ENCODE measurements at regions not wholly inside any gene's neighbourhood (a gene's known extent, or its start where the extent isn't known, plus 50 kb on each side); places are given as distances from the start of the nearest gene placed in this dataset.

DNA sequence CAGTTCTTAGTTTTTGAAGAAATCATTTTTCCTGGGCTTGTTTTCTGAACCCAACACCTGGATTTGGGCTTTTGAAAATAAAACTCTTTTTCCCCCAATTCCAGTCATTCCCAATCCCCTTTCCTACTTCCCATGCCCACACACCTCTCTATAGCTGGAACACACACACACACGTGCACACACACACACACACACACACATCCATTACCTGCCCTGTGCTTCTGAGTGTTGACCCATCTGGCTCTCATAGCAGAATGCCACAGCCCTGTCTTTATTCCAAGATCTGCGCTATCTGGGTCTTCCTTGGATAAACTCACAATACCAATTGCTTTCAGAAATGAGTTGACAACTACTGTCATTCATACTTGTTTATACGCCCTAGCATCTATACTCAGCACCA lies 54.9 kb upstream of the C4orf54 start:
- H3K4me3 Mint-ChIP-seq = no peak overlapping the region
- no peaks in the 10 kb centered on the region for H3K4me1 Mint-ChIP-seq
- intact Hi-C loops (cut with micrococcal nuclease) = no loop called here
- no peak overlapping the region for H3K27ac ChIP-seq (ENCODE audit: low read depth, low read length)
- H3K4me3 ChIP-seq (ENCODE audit: low read length in 2 of 2) = no peak overlapping the region
- H3K9me3 ChIP-seq (ENCODE audit: control insufficient read depth in 1 of 2, low read length in 2 of 2) = no peaks in the 10 kb centered on the region
- ChIA-PET CTCF (ENCODE audit: partially characterized antibody) (no interaction called here), POLR2A (ENCODE audit: partially characterized antibody) (no interaction called here)
- peaks cover 0 to 2% (median 0%) of the 10 kb centered on the region in 8 donors for H3K9me3 Mint-ChIP-seq
- H3K36me3 ChIP-seq (ENCODE audit: insufficient read depth, low read length) = no peaks in the 10 kb centered on the region
- DNase-seq = no peak
- H3K27me3 Mint-ChIP-seq = no peaks in the 10 kb centered on the region
- no peaks in the 10 kb centered on the region for H3K36me3 Mint-ChIP-seq
- H3K27ac Mint-ChIP-seq = no peak overlapping the region
- H3K27me3 ChIP-seq (ENCODE audit: insufficient read depth, low read length) = no peaks in the 10 kb centered on the region
- H3K4me1 ChIP-seq (ENCODE audit: insufficient read depth, low read length) = no peaks in the 10 kb centered on the region

DNA sequence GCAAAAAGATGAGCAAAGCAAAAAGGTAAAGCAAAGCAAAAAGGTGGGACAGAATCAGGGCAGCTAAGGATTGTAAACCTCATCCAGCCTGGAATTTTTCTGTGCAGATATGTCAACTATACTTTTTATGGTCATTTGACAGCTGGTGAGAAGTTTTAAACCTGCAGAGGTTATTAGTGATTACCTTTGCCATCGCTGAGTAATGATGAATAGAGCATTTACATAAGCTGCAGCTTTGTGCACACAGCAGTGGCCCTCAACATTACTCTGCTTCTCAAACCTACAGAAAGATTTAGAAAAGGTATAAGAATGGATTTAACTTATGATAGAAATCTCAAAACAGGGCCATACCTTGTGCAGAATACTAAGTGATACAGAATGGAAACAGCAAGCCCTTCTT lies 54.5 kb upstream of the C4orf54 start:
- Histone ChIP-seq H3K4me1 (ENCODE audit: insufficient read depth, low read length) (no peaks in the 10 kb centered on the region), H3K27ac (ENCODE audit: low read depth, low read length) (no peak overlapping the region), H3K27me3 (ENCODE audit: insufficient read depth, low read length) (no peaks in the 10 kb centered on the region), H3K36me3 (ENCODE audit: insufficient read depth, low read length) (no peaks in the 10 kb centered on the region), H3K4me3 (ENCODE audit: low read length in 2 of 2) (no peak overlapping the region), H3K9me3 (ENCODE audit: control insufficient read depth in 1 of 2, low read length in 2 of 2) (no peaks in the 10 kb centered on the region)
- no peaks in the 10 kb centered on the region for H3K27me3 Mint-ChIP-seq
- no peak overlapping the region for H3K4me3 Mint-ChIP-seq
- H3K27ac Mint-ChIP-seq = no peak overlapping the region
- no peaks in the 10 kb centered on the region for H3K4me1 Mint-ChIP-seq
- ChIA-PET POLR2A (ENCODE audit: partially characterized antibody) (no interaction called here), CTCF (ENCODE audit: partially characterized antibody) (interaction anchor here (1.6 kb wide), 1 partner anchor 8 kb away, joined by 6 read pairs; no protein-coding TSS in a partner anchor)
- H3K9me3 Mint-ChIP-seq = peaks cover 0 to 2% (median 0%) of the 10 kb centered on the region in 8 donors
- H3K36me3 Mint-ChIP-seq = no peaks in the 10 kb centered on the region
- intact Hi-C loops (cut with micrococcal nuclease) = no loop called here
- no peak for DNase-seq

DNA sequence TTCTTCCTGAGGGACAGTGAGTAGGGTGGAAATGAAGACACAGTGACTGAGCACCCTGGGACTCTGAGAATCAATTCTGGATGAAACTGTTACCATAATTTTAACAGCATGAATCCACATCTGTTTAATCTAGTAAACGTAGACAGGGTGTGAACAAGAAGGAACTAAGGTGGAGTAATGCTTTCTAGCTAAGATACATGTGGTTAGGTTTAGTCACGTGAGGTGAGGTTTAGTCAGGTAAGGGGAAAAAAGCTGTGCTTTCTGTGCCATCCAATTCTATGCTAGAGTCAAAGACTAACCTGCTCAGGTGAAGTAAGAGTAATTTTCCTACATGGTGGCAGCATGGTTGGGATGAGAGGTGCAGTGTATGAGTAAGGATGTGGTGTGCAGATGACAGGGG lies 54.0 kb upstream of the C4orf54 start:
- H3K27ac ChIP-seq (ENCODE audit: low read depth, low read length) = no peak overlapping the region
- no peaks in the 10 kb centered on the region for H3K9me3 ChIP-seq (ENCODE audit: control insufficient read depth in 1 of 2, low read length in 2 of 2)
- H3K36me3 ChIP-seq (ENCODE audit: insufficient read depth, low read length) = no peaks in the 10 kb centered on the region
- Mint-ChIP-seq H3K4me1 (no peaks in the 10 kb centered on the region), H3K9me3 (peaks cover 0 to 2% (median 0%) of the 10 kb centered on the region in 8 donors), H3K4me3 (no peak overlapping the region), H3K27ac (no peak overlapping the region), H3K36me3 (no peaks in the 10 kb centered on the region), H3K27me3 (no peaks in the 10 kb centered on the region)
- ChIA-PET CTCF (ENCODE audit: partially characterized antibody) (interaction anchor here (1.0 to 1.6 kb wide), 2 partner anchors 8 to 10 kb away, joined by 3 to 6 read pairs; no protein-coding TSS in a partner anchor), POLR2A (ENCODE audit: partially characterized antibody) (no interaction called here)
- H3K27me3 ChIP-seq (ENCODE audit: insufficient read depth, low read length) = no peaks in the 10 kb centered on the region
- DNase-seq = no peak
- intact Hi-C loops (cut with micrococcal nuclease) = no loop called here
- no peak overlapping the region for H3K4me3 ChIP-seq (ENCODE audit: low read length in 2 of 2)
- H3K4me1 ChIP-seq (ENCODE audit: insufficient read depth, low read length) = no peaks in the 10 kb centered on the region

GRCh38 chr4:99710681-99711345 lies 53.2 kb upstream of the C4orf54 start:
- CTCF ChIA-PET (ENCODE audit: partially characterized antibody) = interaction anchor here (1.0 to 1.6 kb wide), 2 partner anchors 9 to 11 kb away, joined by 3 to 6 read pairs; no protein-coding TSS in a partner anchor
- H3K27ac Mint-ChIP-seq = no peak overlapping the region

DNA sequence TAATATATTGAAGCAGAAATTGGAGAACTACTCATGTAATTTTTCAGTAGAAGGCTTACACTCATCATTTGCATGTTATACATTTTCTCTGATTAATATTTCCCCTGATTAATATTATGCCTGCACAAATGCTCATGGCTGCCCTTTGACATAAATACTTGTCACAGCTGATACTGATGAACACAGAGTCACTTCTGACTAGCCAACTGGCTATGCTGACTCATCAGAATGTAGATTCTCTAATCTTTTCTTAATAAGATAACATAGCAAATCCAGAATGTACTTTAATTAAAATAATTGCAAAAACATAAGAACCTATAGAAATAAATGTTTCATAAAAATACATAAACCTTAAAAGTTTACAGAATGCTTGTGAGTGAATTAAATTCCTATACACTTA lies 52.4 kb upstream of the C4orf54 start:
- Mint-ChIP-seq H3K9me3 (peaks cover 0 to 2% (median 0%) of the 10 kb centered on the region in 8 donors), H3K4me3 (no peak overlapping the region), H3K27ac (no peak overlapping the region), H3K4me1 (no peaks in the 10 kb centered on the region), H3K27me3 (peaks cover 0 to 5% of the 10 kb centered on the region in 2 donors), H3K36me3 (no peaks in the 10 kb centered on the region)
- no peaks in the 10 kb centered on the region for H3K27me3 ChIP-seq (ENCODE audit: insufficient read depth, low read length)
- H3K4me1 ChIP-seq (ENCODE audit: insufficient read depth, low read length) = no peaks in the 10 kb centered on the region
- intact Hi-C loops (cut with micrococcal nuclease) = no loop called here
- POLR2A ChIA-PET (ENCODE audit: partially characterized antibody) = no interaction called here
- no peak overlapping the region for H3K4me3 ChIP-seq (ENCODE audit: low read length in 2 of 2)
- H3K9me3 ChIP-seq (ENCODE audit: control insufficient read depth in 1 of 2, low read length in 2 of 2) = no peaks in the 10 kb centered on the region
- DNase-seq = no peak
- CTCF ChIA-PET (ENCODE audit: partially characterized antibody) = no interaction called here
- no peak overlapping the region for H3K27ac ChIP-seq (ENCODE audit: low read depth, low read length)
- no peaks in the 10 kb centered on the region for H3K36me3 ChIP-seq (ENCODE audit: insufficient read depth, low read length)

More at GRCh38 chr4:99710681-99711345, 53.2 kb upstream of the C4orf54 start:
- Mint-ChIP-seq H3K4me1 (no peaks in the 10 kb centered on the region), H3K4me3 (no peak overlapping the region), H3K36me3 (no peaks in the 10 kb centered on the region), H3K27me3 (peaks cover 0 to 5% of the 10 kb centered on the region in 2 donors), H3K9me3 (peaks cover 0 to 2% (median 0%) of the 10 kb centered on the region in 8 donors)
- Histone ChIP-seq H3K36me3 (ENCODE audit: insufficient read depth, low read length) (no peaks in the 10 kb centered on the region), H3K9me3 (ENCODE audit: control insufficient read depth in 1 of 2, low read length in 2 of 2) (no peaks in the 10 kb centered on the region), H3K27ac (ENCODE audit: low read depth, low read length) (no peak overlapping the region), H3K4me1 (ENCODE audit: insufficient read depth, low read length) (no peaks in the 10 kb centered on the region), H3K4me3 (ENCODE audit: low read length in 2 of 2) (no peak overlapping the region), H3K27me3 (ENCODE audit: insufficient read depth, low read length) (no peaks in the 10 kb centered on the region)
- no peak for DNase-seq
- POLR2A ChIA-PET (ENCODE audit: partially characterized antibody) = no interaction called here
- intact Hi-C loops (cut with micrococcal nuclease) = no loop called here

- Mint-ChIP-seq H3K4me1 (no peaks in the 10 kb centered on the region), H3K27ac (no peak overlapping the region), H3K4me3 (no peak overlapping the region), H3K9me3 (peaks cover 0 to 6% (median 2%) of the 10 kb centered on the region in 8 donors), H3K36me3 (no peaks in the 10 kb centered on the region), H3K27me3 (peaks cover 3 to 10% of the 10 kb centered on the region in 2 donors)
- intact Hi-C loops (cut with micrococcal nuclease) = no loop called here
- H3K27me3 ChIP-seq (ENCODE audit: insufficient read depth, low read length) = no peaks in the 10 kb centered on the region
- no peaks in the 10 kb centered on the region for H3K9me3 ChIP-seq (ENCODE audit: control insufficient read depth in 1 of 2, low read length in 2 of 2)
- H3K36me3 ChIP-seq (ENCODE audit: insufficient read depth, low read length) = no peaks in the 10 kb centered on the region
- no peak overlapping the region for H3K4me3 ChIP-seq (ENCODE audit: low read length in 2 of 2)
- H3K27ac ChIP-seq (ENCODE audit: low read depth, low read length) = no peak overlapping the region
- CTCF ChIA-PET (ENCODE audit: partially characterized antibody) = no interaction called here
- POLR2A ChIA-PET (ENCODE audit: partially characterized antibody) = no interaction called here
- no peaks in the 10 kb centered on the region for H3K4me1 ChIP-seq (ENCODE audit: insufficient read depth, low read length)
- DNase-seq = no peak
Observed at GRCh38 chr4:99708551-99708950, 50.9 kb upstream of the C4orf54 start.
